Muscle layer of colon (tissue), 2 donors: ENCODE measurements at regions not wholly inside any gene's neighbourhood (a gene's known extent, or its start where the extent isn't known, plus 50 kb on each side); places are given as distances from the start of the nearest gene placed in this dataset.
"Not testable (repeated sequence)": the region's sequence is repeated elsewhere in the genome, so short reads cannot be mapped to it uniquely, and the experiment has no call there.

Source experiments
- H3K27ac ChIP-seq: one replicate; pipeline ENCODE4 v1.7.0; 2013; ENCODE audit warnings: low read depth, mild to moderate bottlenecking, low read length, moderate library complexity
- H3K27me3 ChIP-seq, 2 donors: one replicate each; pipeline ENCODE4 v1.7.0; 2013; ENCODE audit warnings: low read length in 2 of 2, mild to moderate bottlenecking in 2 of 2; ENCODE audit not compliant: insufficient read depth in 2 of 2, control insufficient read depth in 1 of 2
- H3K36me3 ChIP-seq: one replicate; pipeline ENCODE4 v1.7.0; 2013; ENCODE audit warnings: mild to moderate bottlenecking, low read length; ENCODE audit not compliant: insufficient read depth
- H3K4me1 ChIP-seq: one replicate; pipeline ENCODE4 v1.7.0; 2013; ENCODE audit warnings: mild to moderate bottlenecking, low read length; ENCODE audit not compliant: insufficient read depth
- H3K4me3 ChIP-seq, 2 donors: one replicate each; pipeline ENCODE4 v1.7.0; 2013; ENCODE audit warnings: low read length in 2 of 2, low read depth in 1 of 2, mild to moderate bottlenecking in 1 of 2, moderate library complexity in 1 of 2
- H3K9ac ChIP-seq: one replicate; pipeline ENCODE4 v1.7.0; 2013; ENCODE audit warnings: low read length
- H3K9me3 ChIP-seq: one replicate; pipeline ENCODE4 v1.7.0; 2013; ENCODE audit warnings: mild to moderate bottlenecking, low read length
- donor health status: abdominal sarcoma.
- donor health status: Adenocarcinoma of cecum.

DNA sequence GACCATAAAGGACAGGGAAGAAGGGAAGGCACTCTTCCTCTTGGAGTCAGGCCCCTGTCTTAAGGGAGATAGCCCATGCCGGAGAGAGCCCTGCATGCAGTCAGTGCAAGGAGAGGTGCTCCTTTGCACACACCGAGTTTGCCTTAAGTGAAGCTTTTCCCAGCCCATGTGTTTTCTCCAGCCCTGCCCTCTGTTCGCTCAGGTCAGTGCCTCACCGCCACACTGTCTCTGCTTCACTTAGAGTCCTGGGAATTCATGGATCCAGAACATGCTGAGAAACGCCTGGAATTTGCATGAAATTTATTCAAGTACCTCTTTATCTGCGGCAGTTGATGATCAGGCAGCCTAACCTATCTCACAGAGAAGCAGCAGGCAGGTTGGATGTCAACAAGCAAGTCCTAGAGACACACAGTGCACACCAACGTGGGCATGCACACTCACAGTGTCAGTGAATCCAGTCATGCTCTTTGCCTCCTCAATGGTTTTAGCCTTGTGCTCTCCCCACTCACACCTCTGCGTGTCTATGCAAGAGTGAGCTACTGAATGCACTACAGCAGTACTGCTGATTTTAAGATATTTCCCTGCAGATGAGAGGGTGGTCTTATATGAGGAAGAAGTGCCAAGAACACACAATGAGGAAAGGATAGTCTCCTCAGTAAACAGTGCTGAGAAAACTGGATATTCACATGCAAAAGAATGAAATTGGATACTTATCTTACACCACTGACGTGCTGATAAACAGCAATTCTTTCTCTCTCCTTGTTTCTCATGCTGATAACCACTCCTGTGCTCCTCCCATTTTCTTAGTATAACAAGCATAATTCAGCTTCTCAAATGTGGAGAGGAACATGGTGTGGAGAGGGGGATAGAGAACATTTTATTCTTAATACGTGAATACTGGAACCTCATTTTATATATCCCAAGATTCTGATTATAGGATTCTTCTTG, 295.1 kb upstream of the CDYL start:
- no peak overlapping the region for H3K9ac ChIP-seq
- H3K27ac ChIP-seq = no peak overlapping the region
- H3K9me3 ChIP-seq = no peaks in the 10 kb centered on the region
- H3K4me1 ChIP-seq = no peaks in the 10 kb centered on the region
- no peak overlapping the region for H3K4me3 ChIP-seq
- H3K36me3 ChIP-seq = no peaks in the 10 kb centered on the region
- no peaks in the 10 kb centered on the region for H3K27me3 ChIP-seq

DNA sequence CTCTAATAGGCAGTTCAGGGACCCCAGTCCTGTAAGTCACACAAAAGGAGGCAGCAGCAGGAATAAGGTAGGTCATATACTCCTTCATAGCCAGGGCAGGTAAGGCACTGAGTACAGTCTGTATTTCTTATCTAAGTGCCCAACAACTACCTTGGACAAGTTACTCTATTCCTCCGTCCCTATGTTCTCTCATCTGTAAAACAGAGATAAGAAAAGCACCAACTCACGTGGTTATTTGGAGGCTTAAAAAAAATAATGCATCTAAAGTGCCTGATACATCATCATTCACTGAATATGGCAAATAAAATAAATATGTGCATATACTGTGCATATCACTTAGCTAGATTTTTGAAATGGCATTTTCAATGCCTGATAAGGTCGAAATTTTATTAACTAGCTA, 298.1 kb upstream of the CDYL start:
- H3K9ac ChIP-seq = no peak overlapping the region
- no peaks in the 10 kb centered on the region for H3K9me3 ChIP-seq
- no peaks in the 10 kb centered on the region for H3K27me3 ChIP-seq
- H3K4me1 ChIP-seq = no peaks in the 10 kb centered on the region
- no peaks in the 10 kb centered on the region for H3K36me3 ChIP-seq
- H3K4me3 ChIP-seq = no peak overlapping the region
- H3K27ac ChIP-seq = no peak overlapping the region

DNA sequence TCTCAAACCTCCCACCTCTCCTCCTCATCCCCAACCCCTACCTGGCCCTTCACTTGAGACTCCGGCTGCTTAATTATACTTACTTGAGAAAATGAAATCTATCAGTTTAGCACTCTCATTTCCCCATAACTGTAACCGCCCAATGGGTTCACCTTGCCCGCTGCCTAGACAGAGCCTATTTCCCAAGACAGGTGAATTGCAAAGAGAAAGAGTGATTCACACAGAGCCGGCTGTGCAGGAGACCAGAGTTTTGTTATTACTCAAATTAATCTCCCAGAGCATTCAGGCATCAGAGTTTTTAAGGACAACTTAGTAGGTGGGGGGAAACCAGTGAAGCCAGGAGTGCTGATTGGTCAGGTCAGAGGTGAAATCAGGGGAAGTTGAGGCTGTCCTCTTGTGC, 301.4 kb upstream of the CDYL start:
- Histone ChIP-seq H3K27me3 (no peaks in the 10 kb centered on the region), H3K36me3 (no peaks in the 10 kb centered on the region), H3K9ac (no peak overlapping the region), H3K27ac (no peak overlapping the region), H3K9me3 (peaks cover 13% of the 10 kb centered on the region), H3K4me1 (no peaks in the 10 kb centered on the region), H3K4me3 (no peak overlapping the region)

DNA sequence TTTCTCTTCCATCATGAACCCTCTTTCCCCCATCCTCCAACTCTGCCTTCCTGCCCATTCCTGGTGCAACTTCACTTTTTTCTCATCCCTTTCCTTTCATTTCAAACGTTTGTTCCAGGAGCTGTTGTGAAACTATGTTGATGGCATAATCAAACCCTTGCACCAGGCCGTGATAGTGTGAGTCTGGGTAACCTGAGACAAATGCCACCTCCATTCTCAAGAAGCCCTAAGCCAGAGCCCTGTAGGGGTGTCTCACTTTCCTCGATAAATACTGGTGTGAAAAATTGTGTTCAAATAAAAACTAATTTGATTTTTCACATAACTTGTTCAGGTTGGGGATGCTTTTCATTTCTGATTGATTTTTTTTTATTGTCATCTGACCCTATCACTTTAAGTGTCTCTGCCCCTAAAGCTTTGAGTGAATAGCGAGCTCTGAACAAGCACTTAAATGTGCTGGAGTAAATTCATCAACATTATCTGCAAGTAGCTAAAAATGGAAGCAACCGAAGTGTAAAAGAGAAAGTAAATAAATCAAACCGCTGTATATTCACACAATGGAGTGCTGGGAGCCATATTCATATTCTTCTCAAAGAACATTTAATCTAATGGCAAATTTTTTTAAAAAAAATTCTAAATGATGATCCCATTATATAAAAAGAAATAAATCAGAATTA, 303.1 kb upstream of the CDYL start:
- Histone ChIP-seq H3K36me3 (no peaks in the 10 kb centered on the region), H3K27ac (no peak overlapping the region), H3K4me3 (no peak overlapping the region), H3K9me3 (peaks cover 13% of the 10 kb centered on the region), H3K27me3 (no peaks in the 10 kb centered on the region), H3K9ac (no peak overlapping the region), H3K4me1 (no peaks in the 10 kb centered on the region)

DNA sequence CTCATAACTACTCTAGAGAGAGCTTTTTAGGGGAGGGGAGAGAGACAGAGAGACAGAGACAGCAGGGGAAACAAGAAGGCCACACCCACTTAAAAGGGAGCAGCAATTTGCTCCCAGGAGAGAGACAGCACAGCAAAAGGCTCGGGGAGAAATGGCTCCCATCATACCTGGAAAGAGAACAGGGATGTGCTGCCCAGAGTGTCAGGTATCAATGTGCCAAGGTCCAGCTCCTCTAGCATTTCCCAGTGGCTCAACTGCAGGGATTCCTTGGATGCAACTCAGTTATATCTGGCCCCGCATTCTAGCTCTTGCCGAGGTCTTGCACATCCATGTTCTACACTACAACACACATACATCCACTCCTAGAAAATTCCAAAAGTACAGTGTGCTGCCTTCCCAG, 304.0 kb upstream of the CDYL start:
- Histone ChIP-seq H3K9ac (no peak overlapping the region), H3K27ac (no peak overlapping the region), H3K36me3 (no peaks in the 10 kb centered on the region), H3K27me3 (no peaks in the 10 kb centered on the region), H3K9me3 (peaks cover 13% of the 10 kb centered on the region), H3K4me3 (no peak overlapping the region), H3K4me1 (no peaks in the 10 kb centered on the region)

DNA sequence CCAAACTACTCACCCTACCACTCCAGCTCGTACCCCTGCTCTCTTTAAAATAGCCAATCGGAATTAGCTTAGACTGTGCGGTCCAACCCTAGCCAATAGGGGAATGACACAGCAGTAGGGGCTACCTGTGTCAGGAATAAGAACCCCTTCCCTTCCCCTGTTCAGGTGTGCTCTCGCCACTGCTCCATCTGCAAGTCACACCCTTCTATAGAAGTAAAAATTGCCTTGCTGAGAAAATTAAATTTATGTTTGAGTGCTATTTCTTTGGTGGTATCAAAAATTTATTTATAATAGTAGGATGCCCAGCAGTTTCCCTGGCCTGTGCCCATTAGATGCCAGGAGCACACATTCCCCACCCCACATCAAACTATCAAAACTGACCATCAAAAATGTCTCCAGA, 304.7 kb upstream of the CDYL start:
- H3K27ac ChIP-seq, H3K36me3 ChIP-seq, H3K27me3 ChIP-seq, H3K9ac ChIP-seq, H3K4me1 ChIP-seq, H3K4me3 ChIP-seq: not testable (repeated sequence)
- peaks cover 13% of the 10 kb centered on the region for H3K9me3 ChIP-seq

DNA sequence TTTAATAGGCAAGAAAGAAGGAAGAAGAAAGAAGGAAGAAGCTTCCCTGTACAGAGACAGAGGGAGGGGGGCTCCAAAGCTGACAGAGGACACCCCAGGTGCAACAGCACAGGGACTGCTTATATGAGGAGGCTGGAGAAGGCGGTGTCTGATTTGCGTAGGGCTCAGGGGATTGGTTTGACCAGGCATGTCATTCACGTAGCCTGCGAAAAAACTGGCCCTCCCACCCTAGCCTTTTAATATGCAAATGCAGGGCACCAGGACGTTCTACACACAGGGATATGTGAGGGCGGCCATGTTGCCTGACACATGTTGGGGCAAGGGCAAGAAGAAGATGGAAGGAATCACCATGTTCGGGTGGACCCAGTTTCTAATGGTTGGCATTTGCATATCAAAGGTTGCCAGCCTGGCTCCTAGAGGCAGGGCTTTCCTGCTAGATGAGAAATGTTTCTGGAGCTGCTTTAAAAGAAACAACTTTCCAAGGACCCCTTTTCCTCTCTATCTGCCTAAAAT, 305.4 kb upstream of the CDYL start:
- H3K27me3 ChIP-seq = no peaks in the 10 kb centered on the region
- H3K4me3 ChIP-seq = no peak overlapping the region
- H3K4me1 ChIP-seq = peaks cover 5% of the 10 kb centered on the region
- H3K9ac ChIP-seq = no peak overlapping the region
- H3K36me3 ChIP-seq = no peaks in the 10 kb centered on the region
- peaks cover 13% of the 10 kb centered on the region for H3K9me3 ChIP-seq
- H3K27ac ChIP-seq = no peak overlapping the region

DNA sequence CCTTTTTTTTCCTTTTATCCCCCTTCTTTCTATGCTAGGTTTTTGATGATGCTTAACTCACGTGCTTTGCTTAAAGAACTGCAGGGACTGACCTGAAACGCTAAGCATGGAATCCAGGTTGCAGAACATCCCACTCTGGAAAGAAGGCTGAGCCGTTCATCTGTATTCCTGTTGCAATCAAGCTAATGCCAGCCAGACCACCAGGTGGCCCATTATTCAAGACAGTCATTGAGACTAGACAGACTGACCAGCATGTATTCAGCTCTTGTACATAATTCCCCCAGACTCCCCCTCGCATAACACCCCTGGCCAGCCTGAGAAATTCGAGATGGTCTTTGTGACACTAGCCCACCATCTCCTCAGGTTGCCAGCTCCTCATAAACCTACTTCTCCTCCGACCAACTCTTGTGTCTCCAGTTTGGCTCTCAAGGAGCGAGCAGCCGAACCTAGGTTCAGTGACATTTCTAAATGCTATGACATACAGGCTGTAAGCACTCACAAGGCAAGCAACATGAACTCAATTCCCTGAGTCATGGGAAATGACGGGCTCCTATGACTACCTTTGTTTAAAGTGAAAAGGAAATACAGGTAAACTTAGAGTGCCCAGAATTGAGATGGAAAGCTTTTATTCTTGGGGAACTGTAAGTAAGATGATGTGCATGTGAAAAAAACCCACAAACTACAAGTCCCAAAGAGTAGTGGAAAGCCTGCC, 309.3 kb upstream of the CDYL start:
- H3K27me3 ChIP-seq = no peaks in the 10 kb centered on the region

DNA sequence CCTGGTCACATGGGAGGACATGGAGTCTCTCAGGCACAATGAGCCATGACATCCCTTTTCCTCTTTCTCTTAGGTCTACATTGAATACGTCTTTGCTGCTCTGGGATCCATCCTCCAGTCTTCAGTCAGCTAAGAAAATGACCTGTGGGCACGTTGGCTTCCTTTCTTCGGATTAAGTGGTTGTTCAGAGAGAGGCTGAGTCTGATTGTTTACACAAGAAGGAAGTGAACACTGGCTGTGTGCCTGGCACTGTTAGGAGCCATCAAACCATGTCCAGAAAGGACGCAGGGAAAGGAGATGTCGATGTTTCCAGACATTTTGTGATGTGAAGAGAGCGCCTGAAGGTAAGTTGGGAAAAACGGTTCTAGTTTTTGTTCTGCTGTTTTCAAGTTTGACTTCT, 309.9 kb upstream of the CDYL start:
- H3K4me1 ChIP-seq = peaks cover 5% of the 10 kb centered on the region
- no peaks in the 10 kb centered on the region for H3K27me3 ChIP-seq
- no peak overlapping the region for H3K27ac ChIP-seq
- no peaks in the 10 kb centered on the region for H3K36me3 ChIP-seq
- no peak overlapping the region for H3K9ac ChIP-seq
- H3K9me3 ChIP-seq = peaks cover 3% of the 10 kb centered on the region
- H3K4me3 ChIP-seq = no peak overlapping the region

More for the DNA sequence above, 309.3 kb upstream of the CDYL start:
- no peak overlapping the region for H3K27ac ChIP-seq
- no peak overlapping the region for H3K4me3 ChIP-seq
- no peak overlapping the region for H3K9ac ChIP-seq
- peaks cover 10% of the 10 kb centered on the region for H3K9me3 ChIP-seq
- H3K36me3 ChIP-seq = no peaks in the 10 kb centered on the region
- peaks cover 5% of the 10 kb centered on the region for H3K4me1 ChIP-seq

DNA sequence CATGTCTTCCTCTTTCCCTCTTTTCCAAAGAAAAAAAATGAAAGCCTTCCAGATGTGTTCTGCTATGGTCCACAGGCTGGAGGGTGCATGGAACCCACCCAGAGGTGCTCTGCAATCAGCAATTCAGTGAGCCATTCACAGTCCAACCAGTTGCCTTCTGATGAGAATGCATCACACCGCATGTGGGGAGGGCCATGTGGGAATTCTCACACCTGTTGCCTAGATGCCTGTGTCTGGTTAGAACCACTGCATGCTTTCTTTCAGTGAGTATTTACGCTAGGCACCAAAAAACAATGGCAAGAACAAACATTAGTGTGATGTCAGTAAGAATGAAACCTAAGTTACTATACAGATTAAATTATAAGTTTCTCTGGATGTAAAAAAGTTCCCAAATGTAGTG, 311.6 kb upstream of the CDYL start:
- H3K36me3 ChIP-seq = no peaks in the 10 kb centered on the region
- no peaks in the 10 kb centered on the region for H3K27me3 ChIP-seq
- H3K4me1 ChIP-seq = peaks cover 8% of the 10 kb centered on the region
- H3K4me3 ChIP-seq = no peak overlapping the region
- no peak overlapping the region for H3K27ac ChIP-seq
- no peaks in the 10 kb centered on the region for H3K9me3 ChIP-seq
- no peak overlapping the region for H3K9ac ChIP-seq

DNA sequence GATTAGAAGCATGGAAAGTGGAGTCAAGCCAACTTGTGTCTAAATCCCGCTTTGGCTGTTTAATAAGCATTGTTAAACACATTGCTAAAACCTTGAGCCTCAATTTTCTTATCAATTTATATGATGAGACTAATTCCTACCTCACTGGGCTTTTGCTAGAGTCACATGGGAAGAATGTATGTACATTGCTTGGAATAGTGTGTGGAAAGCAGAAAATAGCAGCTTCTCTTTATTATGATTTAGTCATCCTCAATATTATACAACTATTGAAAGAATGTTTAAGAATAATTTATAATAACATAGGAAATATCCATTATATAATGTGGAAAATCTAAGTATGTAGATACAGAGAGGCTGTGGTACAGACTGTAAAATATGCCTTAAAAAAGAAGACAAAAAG, 313.0 kb upstream of the CDYL start:
- Histone ChIP-seq H3K36me3 (no peaks in the 10 kb centered on the region), H3K4me1 (peaks cover 8% of the 10 kb centered on the region), H3K27me3 (no peaks in the 10 kb centered on the region), H3K27ac (no peak overlapping the region), H3K4me3 (no peak overlapping the region), H3K9ac (no peak overlapping the region), H3K9me3 (no peaks in the 10 kb centered on the region)
